COLO668 (cell line): ENCODE measurements at regions not wholly inside any gene's neighbourhood (a gene's known extent, or its start where the extent isn't known, plus 50 kb on each side); places are given as distances from the start of the nearest gene placed in this dataset.
A peak's percentile ranks its signal among the peaks of the same experiment; 100 is the strongest.

ENCODE experiments used
- DNase-seq: peaks from one replicate; lab custom pipeline; 2025; ENCODE audit not compliant: unreplicated experiment; lab: John Stamatoyannopoulos, UW

- no peak for DNase-seq
Measured at GRCh38 chr14:28536889-28537288, 229.7 kb upstream of the FOXG1 start.

DNA sequence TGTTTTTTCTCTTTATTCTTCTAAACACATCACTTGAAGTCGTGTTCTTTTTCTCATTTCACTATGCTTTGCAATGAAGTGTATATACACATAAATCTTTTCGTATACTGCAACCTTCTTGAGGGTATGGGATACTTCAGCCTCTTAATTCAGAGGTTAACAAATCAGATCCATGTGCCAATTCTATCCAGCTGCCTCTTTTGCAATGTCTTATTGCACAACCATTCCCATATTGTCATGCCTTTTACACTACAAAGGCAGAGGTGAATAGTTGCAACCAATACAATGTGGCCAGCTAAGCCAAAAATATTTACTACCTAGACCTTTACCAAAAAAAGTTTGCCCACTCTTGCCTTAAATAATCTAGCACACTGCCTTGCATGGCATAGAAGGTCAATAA lies 224.5 kb upstream of the FOXG1 start:
- DNase-seq = no peak

- no peak for DNase-seq
Measured at GRCh38 chr14:28565345-28565744, 201.2 kb upstream of the FOXG1 start.

DNA sequence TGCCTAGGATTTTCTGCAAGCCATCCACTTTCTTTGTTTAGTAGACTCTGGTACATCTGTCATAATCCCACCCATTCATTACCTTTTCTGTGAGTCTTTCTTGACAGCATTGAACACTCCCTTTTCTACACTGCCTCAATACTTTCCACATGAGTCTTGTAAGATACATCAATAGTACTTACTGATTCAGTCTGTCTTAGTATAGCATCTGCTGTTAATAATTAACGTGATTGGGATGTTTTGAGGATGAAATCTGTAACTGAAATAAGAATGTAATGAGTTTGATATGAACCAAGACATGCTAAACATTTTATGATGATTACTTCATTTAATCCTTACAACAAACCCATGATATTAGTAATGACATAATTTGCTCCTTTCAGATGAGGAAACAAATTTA lies 196.2 kb upstream of the FOXG1 start:
- no peak for DNase-seq

- no peak for DNase-seq
Measured at GRCh38 chr14:28571636-28572035, 195.0 kb upstream of the FOXG1 start.

DNA sequence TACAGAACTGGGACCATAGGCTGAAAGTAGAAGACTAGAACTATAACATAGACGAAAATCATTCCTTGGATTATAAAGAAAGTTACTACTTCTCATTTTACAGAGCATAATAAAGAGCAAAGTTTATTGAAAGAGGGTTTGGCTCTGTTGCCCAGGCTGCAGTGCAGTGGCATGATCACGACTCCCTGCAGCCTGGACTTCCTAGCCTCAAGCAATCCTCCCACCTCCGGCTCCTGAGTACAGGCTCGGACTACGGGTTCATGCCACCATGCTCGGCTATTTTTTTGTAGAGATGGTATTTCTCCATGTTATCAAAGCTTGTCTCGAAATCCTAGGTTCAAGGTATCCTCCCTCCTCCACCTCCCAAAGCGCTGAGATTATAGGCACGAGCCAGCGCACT lies 190.1 kb upstream of the FOXG1 start:
- no peak for DNase-seq

DNA sequence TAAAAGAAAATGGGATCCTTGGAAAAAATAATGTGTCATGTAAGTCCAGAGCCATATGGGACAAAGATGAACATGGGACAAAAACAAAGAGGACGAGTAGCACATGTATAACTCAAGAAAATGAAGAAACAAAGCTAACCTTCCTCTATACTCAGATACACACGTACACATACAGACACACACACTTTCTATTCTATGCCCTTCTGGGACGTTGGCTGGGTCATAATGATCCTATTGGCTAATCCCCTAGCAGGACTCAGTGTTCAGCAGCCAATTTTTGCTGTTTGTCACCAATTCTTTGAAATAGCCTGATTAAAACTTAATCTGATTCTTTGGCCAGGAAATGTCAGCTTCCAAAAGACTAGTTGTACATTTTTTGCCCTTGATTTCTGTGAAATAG lies 189.4 kb upstream of the FOXG1 start:
- no peak for DNase-seq

DNA sequence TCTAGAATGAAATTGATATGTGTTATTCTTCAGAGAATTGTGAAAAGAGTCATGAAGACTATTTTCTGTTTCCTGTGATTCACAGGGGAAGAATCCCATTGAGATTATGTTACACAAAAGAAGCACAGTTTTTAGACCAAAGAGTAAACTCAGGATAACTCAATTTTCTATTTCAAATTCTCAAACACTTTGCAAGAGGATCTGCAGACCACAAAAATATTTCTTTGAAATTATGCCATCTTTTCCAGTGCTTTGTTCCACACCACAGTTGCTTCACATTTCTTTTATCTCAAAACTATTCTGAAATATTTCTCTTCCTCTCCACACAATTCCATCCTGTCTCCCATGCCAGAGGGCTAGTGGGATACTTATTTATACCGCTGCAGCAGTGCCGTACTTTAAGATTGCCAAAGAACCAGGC lies 188.9 kb upstream of the FOXG1 start:
- no peak for DNase-seq

- no peak for DNase-seq
Measured at GRCh38 chr14:28584951-28585350, 181.6 kb upstream of the FOXG1 start.

DNA sequence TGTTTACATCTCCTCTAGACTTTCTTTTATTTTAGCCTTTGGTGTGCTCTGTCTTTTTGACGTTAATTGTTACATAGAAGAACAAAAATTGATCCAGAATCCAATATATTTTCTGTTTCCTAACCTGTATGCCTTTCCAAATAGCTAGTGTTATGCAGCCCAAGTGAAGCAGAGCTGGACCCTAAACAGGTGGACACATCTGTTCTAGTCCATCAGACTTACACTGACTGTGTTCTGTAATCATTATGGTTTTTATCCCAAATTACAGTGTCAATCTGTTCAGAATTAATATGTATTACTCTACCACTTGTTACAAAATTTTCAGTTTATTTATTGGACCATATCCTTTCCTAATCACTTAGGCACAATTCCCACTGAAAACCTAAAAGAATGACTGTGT lies 176.8 kb upstream of the FOXG1 start:
- DNase-seq = no peak

GRCh38 chr14:28596391-28596790 lies 170.2 kb upstream of the FOXG1 start:
- DNase-seq = no peak

- no peak for DNase-seq
Measured at GRCh38 chr14:28599191-28599590, 167.4 kb upstream of the FOXG1 start.

GRCh38 chr14:28599605-28600004 lies 167.0 kb upstream of the FOXG1 start:
- no peak for DNase-seq

GRCh38 chr14:28603606-28604005 lies 163.0 kb upstream of the FOXG1 start:
- no peak for DNase-seq

DNA sequence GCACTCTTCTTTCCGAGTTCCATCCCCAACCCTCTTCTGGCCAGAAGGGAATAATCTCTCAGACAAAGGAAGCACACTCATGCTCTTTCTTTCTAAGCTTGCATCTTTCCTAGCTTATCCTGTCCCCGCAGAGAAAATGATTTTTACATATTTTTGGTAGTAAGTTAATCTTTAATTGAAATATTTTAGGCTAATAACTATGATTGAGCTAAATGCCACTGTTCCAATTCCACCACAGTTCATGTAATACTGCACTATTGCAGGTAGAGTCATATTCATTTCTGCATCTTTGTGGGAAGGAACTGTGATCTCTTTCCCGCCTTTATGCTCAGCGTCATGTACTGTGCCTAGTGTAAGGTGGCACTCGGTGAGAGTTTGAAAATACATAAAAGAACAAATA lies 158.9 kb upstream of the FOXG1 start:
- no peak for DNase-seq

DNA sequence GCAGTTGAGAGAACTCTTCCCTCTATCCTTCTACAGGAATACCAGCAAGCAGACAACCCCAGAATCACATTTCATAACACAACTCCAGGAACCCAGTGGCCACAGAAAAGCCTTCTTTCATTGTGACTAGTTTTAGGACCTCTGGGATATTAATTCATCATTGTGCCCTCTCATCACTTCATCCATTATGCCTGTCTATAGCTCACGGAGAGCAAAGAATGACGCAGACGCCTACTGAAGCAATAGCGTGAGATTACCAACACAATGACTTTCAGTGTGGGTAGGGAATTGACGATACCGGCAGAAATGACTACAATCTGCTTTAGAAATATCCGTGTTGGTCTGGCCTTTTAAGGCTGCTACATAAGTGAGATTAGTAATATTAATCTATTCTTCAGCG lies 158.1 kb upstream of the FOXG1 start:
- DNase-seq = no peak

- peak; percentile 63 for DNase-seq
Measured at GRCh38 chr14:28608851-28609828, 157.4 kb upstream of the FOXG1 start.

- no peak for DNase-seq
Measured at GRCh38 chr14:28612414-28612813, 154.2 kb upstream of the FOXG1 start.

DNA sequence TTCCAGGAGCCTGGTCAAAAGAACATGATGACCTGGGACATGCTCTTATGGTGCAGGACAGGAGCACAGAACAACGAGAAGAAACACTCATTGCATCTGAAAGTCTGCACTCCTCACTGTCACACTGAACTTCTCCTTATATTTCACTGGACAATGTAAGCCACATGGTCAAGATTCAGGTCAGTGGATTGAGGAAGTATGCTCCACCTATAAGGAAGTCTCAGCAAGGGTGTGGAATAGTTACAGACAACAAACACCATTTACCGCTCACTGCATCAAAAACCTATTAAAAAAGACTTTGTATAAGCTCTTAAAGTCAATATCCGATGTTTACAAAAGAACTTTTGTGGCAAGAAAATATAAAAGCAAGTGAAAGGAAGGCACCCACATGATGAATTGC lies 153.1 kb upstream of the FOXG1 start:
- no peak for DNase-seq

GRCh38 chr14:28626780-28627179 lies 139.8 kb upstream of the FOXG1 start:
- DNase-seq = no peak

DNA sequence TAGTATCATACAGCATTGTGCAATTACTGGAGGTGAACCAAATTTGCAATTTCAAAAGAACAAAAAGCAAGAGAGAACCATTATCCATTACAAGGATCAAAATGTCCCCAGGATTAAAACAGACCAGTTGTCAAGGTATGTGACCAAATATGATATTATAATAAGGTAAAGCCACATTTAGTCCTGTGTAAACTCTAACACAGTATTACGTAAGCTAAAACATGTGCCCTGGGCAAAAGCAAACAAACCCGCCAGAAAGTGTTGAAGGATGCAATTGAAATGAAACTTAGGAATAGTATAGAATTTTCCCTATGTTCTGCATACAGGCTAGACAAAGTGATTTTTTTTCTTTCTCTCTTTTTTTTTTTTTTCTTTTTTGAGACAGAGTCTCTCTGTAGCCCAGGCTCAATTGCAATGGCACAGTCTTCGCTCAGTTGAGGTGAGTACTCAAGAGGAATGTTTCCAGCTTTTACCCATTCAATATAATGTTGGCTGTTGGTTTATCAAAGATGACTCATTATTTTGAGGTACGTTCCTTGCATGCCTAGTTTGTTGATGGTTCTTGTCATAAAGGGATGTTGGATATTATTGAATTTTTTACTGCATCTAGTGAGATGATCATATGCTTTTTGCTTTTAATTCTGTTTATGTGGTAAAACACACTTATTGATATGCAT lies 137.1 kb upstream of the FOXG1 start:
- DNase-seq = no peak

DNA sequence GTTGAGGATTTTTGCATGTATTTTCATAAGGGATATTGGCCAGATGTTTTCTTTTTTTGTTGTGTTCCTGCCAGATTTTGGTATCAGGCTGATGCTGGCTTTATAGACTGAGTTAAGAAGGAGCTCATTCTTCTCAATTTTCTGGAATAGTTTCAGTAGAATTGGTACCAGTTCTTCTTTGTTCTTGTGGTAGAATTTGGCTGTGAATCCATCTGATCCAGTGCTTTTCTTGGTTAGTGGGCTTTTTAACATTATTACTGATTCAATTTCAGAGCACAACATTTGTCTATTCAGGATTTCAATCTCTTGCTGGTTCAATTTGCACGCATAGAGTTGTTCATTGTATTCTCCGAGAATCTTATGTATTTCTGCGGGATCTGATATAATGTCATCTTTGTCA lies 136.5 kb upstream of the FOXG1 start:
- no peak for DNase-seq
